Thoracic aorta (tissue), 2 donors: ENCODE measurements at regions not wholly inside any gene's neighbourhood (a gene's known extent, or its start where the extent isn't known, plus 50 kb on each side); places are given as distances from the start of the nearest gene placed in this dataset.

Experiments
- ATAC-seq: fragments of 150-250 bp; one replicate; pipeline ENCODE4 v1.8.0; 2017; ENCODE audit warnings: low read depth; ENCODE audit not compliant: insufficient number of reproducible peaks, low FRiP score
- DNase-seq: peaks from one replicate; pipeline ENCODE4 v3.0.0-alpha.2; 2020; ENCODE audit warnings: low spot score
- H3K27ac ChIP-seq, 2 donors: fragments of 200-600 bp; sonication (generic); 1 replicate in 1 of 2; 2 replicates in 1 of 2; pipeline ENCODE4 v1.5.1; 2016; ENCODE audit warnings: mild to moderate bottlenecking in 2 of 2, moderate library complexity in 2 of 2
- H3K27me3 ChIP-seq: fragments of 200-600 bp; sonication (generic); replicated peaks from 2 replicates; pipeline ENCODE4 v1.6.0; 2016; ENCODE audit warnings: mild to moderate bottlenecking; ENCODE audit not compliant: insufficient read depth
- H3K36me3 ChIP-seq: fragments of 200-600 bp; sonication (generic); one replicate; pipeline ENCODE4 v1.5.1; 2016
- H3K4me1 ChIP-seq, 2 donors: fragments of 200-600 bp; sonication (generic); 1 replicate in 1 of 2; 2 replicates in 1 of 2; pipeline versions ENCODE4 v1.5.1 to v1.6.0; 2016; ENCODE audit warnings: low read depth in 2 of 2, mild to moderate bottlenecking in 1 of 2; ENCODE audit not compliant: control insufficient read depth in 1 of 2
- H3K4me3 ChIP-seq: fragments of 200-600 bp; sonication (generic); 2 replicates; pipeline ENCODE4 v1.5.1; 2016; ENCODE audit warnings: mild to moderate bottlenecking
- H3K9me3 ChIP-seq: fragments of 200-600 bp; sonication (generic); 2 replicates; pipeline ENCODE4 v1.5.1; 2016
- CTCF ChIP-seq: fragments of 200-600 bp; sonication (generic); IDR thresholded peaks from one replicate; pipeline ENCODE4 v1.5.1; 2019; ENCODE audit warnings: antibody characterized with exemption

GRCh38 chr3:69675786-69676530 lies 63.3 kb upstream of the MITF start:
- Histone ChIP-seq H3K4me3 (no peak overlapping the region), H3K4me1 (no peaks in the 10 kb centered on the region), H3K9me3 (no peaks in the 10 kb centered on the region), H3K36me3 (no peaks in the 10 kb centered on the region), H3K27me3 (no peaks in the 10 kb centered on the region), H3K27ac (no peak overlapping the region)
- DNase-seq = no peak
- TF ChIP-seq CTCF = no peak
- ATAC-seq = no peak

- TF ChIP-seq CTCF = no peak
- H3K4me3 ChIP-seq = no peak overlapping the region
- no peaks in the 10 kb centered on the region for H3K36me3 ChIP-seq
- DNase-seq = no peak
- H3K4me1 ChIP-seq = no peaks in the 10 kb centered on the region
- no peaks in the 10 kb centered on the region for H3K27me3 ChIP-seq
- H3K9me3 ChIP-seq = no peaks in the 10 kb centered on the region
- no peak for ATAC-seq
- no peak overlapping the region for H3K27ac ChIP-seq
Observed at GRCh38 chr3:69674752-69675151, 64.5 kb upstream of the MITF start.

GRCh38 chr3:69671082-69671952 lies 67.9 kb upstream of the MITF start:
- no peak for DNase-seq
- no peak overlapping the region for H3K4me3 ChIP-seq
- peak; percentile 71 for TF ChIP-seq CTCF
- H3K27ac ChIP-seq = no peak overlapping the region
- no peak for ATAC-seq
- no peaks in the 10 kb centered on the region for H3K4me1 ChIP-seq
- no peaks in the 10 kb centered on the region for H3K36me3 ChIP-seq
- H3K27me3 ChIP-seq = no peaks in the 10 kb centered on the region
- no peaks in the 10 kb centered on the region for H3K9me3 ChIP-seq

- TF ChIP-seq CTCF = no peak
- no peak for ATAC-seq
Observed at GRCh38 chr3:69669070-69669469, 70.2 kb upstream of the MITF start.

GRCh38 chr3:69665026-69665737 lies 74.1 kb upstream of the MITF start:
- Histone ChIP-seq H3K4me1 (peaks cover 4 to 6% of the 10 kb centered on the region in 2 donors), H3K4me3 (no peak overlapping the region), H3K27me3 (no peaks in the 10 kb centered on the region), H3K27ac (no peak overlapping the region), H3K9me3 (no peaks in the 10 kb centered on the region), H3K36me3 (no peaks in the 10 kb centered on the region)
- no peak for ATAC-seq
- DNase-seq = no peak
- TF ChIP-seq CTCF = no peak

More at GRCh38 chr3:69669070-69669469, 70.2 kb upstream of the MITF start:
- Histone ChIP-seq H3K4me3 (no peak overlapping the region), H3K27me3 (no peaks in the 10 kb centered on the region), H3K4me1 (peaks cover 4 to 6% of the 10 kb centered on the region in 2 donors), H3K27ac (no peak overlapping the region), H3K9me3 (no peaks in the 10 kb centered on the region), H3K36me3 (no peaks in the 10 kb centered on the region)
- DNase-seq = no peak
